HEK293 (cell line): ENCODE measurements at regions not wholly inside any gene's neighbourhood (a gene's known extent, or its start where the extent isn't known, plus 50 kb on each side); places are given as distances from the start of the nearest gene placed in this dataset.
"Not testable (repeated sequence)": the region's sequence is repeated elsewhere in the genome, so short reads cannot be mapped to it uniquely, and the experiment has no call there.

Experiments used
- CTCF ChIA-PET: fragments of 350-600 bp; formaldehyde crosslinking; extraction: SDS; loops from one replicate; lab custom pipeline; 2021; ENCODE audit warnings: antibody characterized with exemption; lab: Yijun Ruan, JAX
- POLR2A ChIA-PET: fragments of 300-600 bp; formaldehyde crosslinking; extraction: SDS; loops from one replicate; lab custom pipeline; 2020; ENCODE audit warnings: antibody characterized with exemption, inconsistent platforms; lab: Yijun Ruan, JAX
- H3K27ac ChIP-seq: fragments of 200-500 bp; sonication (Bioruptor generic); 2 replicates; pipeline ENCODE4 v1.5.1; 2014; ENCODE audit warnings: low read depth, low read length, control low read depth, inconsistent platforms; ENCODE audit errors: extremely low read depth
- H3K36me3 ChIP-seq, 2 experiments: fragments of 200-500 bp in 1 of 2; sonication (Bioruptor generic) in 1 of 2; 1 replicate in 1 of 2; 2 replicates in 1 of 2; pipeline ENCODE4 v1.5.1; 2014 to 2017; ENCODE audit warnings: inconsistent platforms in 2 of 2, low read length in 2 of 2; ENCODE audit not compliant: control insufficient read depth in 2 of 2, insufficient read depth in 1 of 2
- H3K4me1 ChIP-seq: fragments of 200-500 bp; sonication (Bioruptor generic); 2 replicates; pipeline ENCODE4 v1.5.1; 2014; ENCODE audit warnings: mild to moderate bottlenecking, low read length, inconsistent platforms; ENCODE audit not compliant: control insufficient read depth, insufficient read depth
- H3K4me3 ChIP-seq: 2 replicates; pipeline ENCODE4 v1.5.1; 2011; ENCODE audit warnings: low read depth, mild to moderate bottlenecking, control low read depth, low read length, moderate library complexity
- H3K9me3 ChIP-seq: fragments of 200-500 bp; sonication (Bioruptor generic); 2 replicates; pipeline ENCODE4 v1.5.1; 2014; ENCODE audit warnings: low read depth, low read length, inconsistent platforms; ENCODE audit not compliant: control insufficient read depth, insufficient read depth
- IKZF3 ChIP-seq: fragments of 450-650 bp; IDR thresholded peaks from 2 replicates; pipeline ENCODE4 v1.5.0; 2018; ENCODE audit warnings: missing biosample characterization, mild to moderate bottlenecking, missing genetic modification characterization, moderate library complexity
- KLF9 ChIP-seq: fragments of 450-650 bp; formaldehyde crosslinking; IDR thresholded peaks from 2 replicates; pipeline ENCODE4 v1.5.1; 2016; ENCODE audit warnings: missing biosample characterization, missing genetic modification characterization, low read depth
- OSR2 ChIP-seq: fragments of 450-650 bp; formaldehyde crosslinking; IDR thresholded peaks from 2 replicates; pipeline ENCODE4 v1.5.1; 2016; ENCODE audit warnings: missing biosample characterization, missing genetic modification characterization
- SP2 ChIP-seq: fragments of 450-650 bp; formaldehyde crosslinking; IDR thresholded peaks from 2 replicates; pipeline ENCODE4 v1.5.1; 2016; ENCODE audit warnings: missing biosample characterization, missing genetic modification characterization
- ZBTB48 ChIP-seq: fragments of 450-650 bp; formaldehyde crosslinking; IDR thresholded peaks from 2 replicates; pipeline ENCODE4 v1.5.1; 2016; ENCODE audit warnings: missing biosample characterization, missing genetic modification characterization
- ZFHX2 ChIP-seq: fragments of 450-650 bp; formaldehyde crosslinking; conservative IDR thresholded peaks from 2 replicates; pipeline ENCODE4 v1.5.1; 2016; ENCODE audit warnings: missing biosample characterization, missing genetic modification characterization
- ZIC2 ChIP-seq: fragments of 450-650 bp; formaldehyde crosslinking; IDR thresholded peaks from 2 replicates; pipeline ENCODE4 v1.5.1; 2016; ENCODE audit warnings: missing biosample characterization, missing genetic modification characterization
- ZNF140 ChIP-seq: fragments of 450-650 bp; formaldehyde crosslinking; IDR thresholded peaks from 2 replicates; pipeline ENCODE4 v1.5.1; 2016; ENCODE audit warnings: missing biosample characterization, missing genetic modification characterization
- ZNF248 ChIP-seq: fragments of 450-650 bp; formaldehyde crosslinking; IDR thresholded peaks from 2 replicates; pipeline ENCODE4 v1.5.1; 2017; ENCODE audit warnings: missing biosample characterization, missing genetic modification characterization
- ZNF266 ChIP-seq: fragments of 450-650 bp; formaldehyde crosslinking; IDR thresholded peaks from 2 replicates; pipeline ENCODE4 v1.5.1; 2016; ENCODE audit warnings: missing biosample characterization, missing genetic modification characterization, low read depth
- ZNF423 ChIP-seq: fragments of 450-650 bp; formaldehyde crosslinking; IDR thresholded peaks from 2 replicates; pipeline ENCODE4 v1.5.1; 2016; ENCODE audit warnings: missing biosample characterization, missing genetic modification characterization
- ZNF449 ChIP-seq: fragments of 450-650 bp; formaldehyde crosslinking; IDR thresholded peaks from 2 replicates; pipeline ENCODE4 v1.5.1; 2017; ENCODE audit warnings: missing biosample characterization, mild to moderate bottlenecking, missing genetic modification characterization, moderate library complexity
- ZNF48 ChIP-seq: fragments of 450-650 bp; formaldehyde crosslinking; IDR thresholded peaks from 2 replicates; pipeline ENCODE4 v1.5.1; 2016; ENCODE audit warnings: missing biosample characterization, missing genetic modification characterization
- ZNF600 ChIP-seq: fragments of 450-650 bp; formaldehyde crosslinking; IDR thresholded peaks from 2 replicates; pipeline ENCODE4 v1.5.1; 2016; ENCODE audit warnings: missing biosample characterization, missing genetic modification characterization
- ZNF610 ChIP-seq: fragments of 450-650 bp; formaldehyde crosslinking; IDR thresholded peaks from 2 replicates; pipeline ENCODE4 v1.5.1; 2016; ENCODE audit warnings: missing biosample characterization, missing genetic modification characterization, borderline replicate concordance
- ZNF623 ChIP-seq: fragments of 450-650 bp; formaldehyde crosslinking; IDR thresholded peaks from 2 replicates; pipeline ENCODE4 v1.5.1; 2016; ENCODE audit warnings: missing biosample characterization, missing genetic modification characterization
- TF ChIP-seq, protein P1 (sequence below): IDR thresholded peaks from 2 replicates; pipeline ENCODE4 v1.6.1; 2011; ENCODE audit warnings: mild to moderate bottlenecking, low read depth, low read length, borderline replicate concordance
- TF ChIP-seq, protein P2 (sequence below): fragments of 450-650 bp; formaldehyde crosslinking; IDR thresholded peaks from 2 replicates; pipeline ENCODE4 v1.5.1; 2016; ENCODE audit warnings: missing biosample characterization, missing genetic modification characterization

DNA sequence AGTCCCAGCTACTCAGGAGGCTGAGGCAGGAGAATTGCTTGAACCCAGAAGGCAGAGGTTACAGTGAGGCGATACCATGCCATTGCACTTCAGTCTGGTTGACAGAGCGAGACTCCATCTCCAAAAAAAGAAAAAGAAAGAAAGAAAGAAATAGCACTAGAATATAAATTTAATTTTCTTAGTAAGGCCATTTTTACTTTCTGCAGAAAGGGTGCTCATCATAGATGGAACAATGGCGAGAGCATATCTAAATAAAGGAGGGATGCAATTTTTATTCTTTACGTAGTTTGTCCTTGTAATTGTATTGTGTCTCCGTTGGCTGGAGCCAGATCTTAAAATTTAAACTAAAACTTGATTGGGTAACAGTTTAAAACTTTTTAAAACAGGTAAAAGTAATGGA lies 85.6 kb upstream of the RPRML start (continued):
- TF ChIP-seq ZBTB48 (tag by site-specific recombination): no peak

DNA sequence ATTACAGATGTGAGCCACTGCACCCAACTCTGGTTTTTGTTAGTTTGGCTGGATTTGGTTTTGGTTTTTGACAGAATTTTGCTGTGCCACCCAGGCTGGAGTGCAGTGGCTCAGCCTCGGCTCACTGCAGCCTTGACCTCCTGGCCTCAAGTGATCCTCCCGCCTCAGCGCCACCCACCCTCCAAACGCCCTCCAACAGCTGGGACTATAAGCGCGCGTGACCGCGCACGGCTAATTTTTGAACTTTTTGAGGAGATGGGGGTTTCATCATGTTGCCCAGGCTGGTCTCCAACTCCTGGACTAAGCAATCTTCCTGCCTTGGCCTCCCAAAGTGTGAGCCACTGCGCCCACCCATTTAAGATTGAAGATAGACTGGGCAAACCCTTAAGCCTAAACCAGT lies 84.4 kb upstream of the RPRML start:
- CTCF ChIA-PET: no interaction called here
- H3K27ac ChIP-seq: no peak overlapping the region
- POLR2A ChIA-PET: no interaction called here
- no peaks in the 10 kb centered on the region for H3K4me1 ChIP-seq
- TF ChIP-seq, protein P1, sequence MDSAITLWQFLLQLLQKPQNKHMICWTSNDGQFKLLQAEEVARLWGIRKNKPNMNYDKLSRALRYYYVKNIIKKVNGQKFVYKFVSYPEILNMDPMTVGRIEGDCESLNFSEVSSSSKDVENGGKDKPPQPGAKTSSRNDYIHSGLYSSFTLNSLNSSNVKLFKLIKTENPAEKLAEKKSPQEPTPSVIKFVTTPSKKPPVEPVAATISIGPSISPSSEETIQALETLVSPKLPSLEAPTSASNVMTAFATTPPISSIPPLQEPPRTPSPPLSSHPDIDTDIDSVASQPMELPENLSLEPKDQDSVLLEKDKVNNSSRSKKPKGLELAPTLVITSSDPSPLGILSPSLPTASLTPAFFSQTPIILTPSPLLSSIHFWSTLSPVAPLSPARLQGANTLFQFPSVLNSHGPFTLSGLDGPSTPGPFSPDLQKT: no peak
- TF ChIP-seq ZNF140 (tag by site-specific recombination) (no peak), ZNF266 (tag by site-specific recombination) (no peak), ZNF623 (tag by site-specific recombination) (no peak), ZIC2 (tag by site-specific recombination) (no peak), ZNF48 (tag by site-specific recombination) (no peak), KLF9 (no peak), ZNF449 (tag by site-specific recombination) (no peak), ZNF248 (tag by site-specific recombination) (no peak)
- no peak overlapping the region for H3K4me3 ChIP-seq
- H3K36me3 ChIP-seq: peaks cover 0 to 15% of the 10 kb centered on the region in 2 experiments; a peak in 2 of 3 replicates
- H3K9me3 ChIP-seq: no peaks in the 10 kb centered on the region

DNA sequence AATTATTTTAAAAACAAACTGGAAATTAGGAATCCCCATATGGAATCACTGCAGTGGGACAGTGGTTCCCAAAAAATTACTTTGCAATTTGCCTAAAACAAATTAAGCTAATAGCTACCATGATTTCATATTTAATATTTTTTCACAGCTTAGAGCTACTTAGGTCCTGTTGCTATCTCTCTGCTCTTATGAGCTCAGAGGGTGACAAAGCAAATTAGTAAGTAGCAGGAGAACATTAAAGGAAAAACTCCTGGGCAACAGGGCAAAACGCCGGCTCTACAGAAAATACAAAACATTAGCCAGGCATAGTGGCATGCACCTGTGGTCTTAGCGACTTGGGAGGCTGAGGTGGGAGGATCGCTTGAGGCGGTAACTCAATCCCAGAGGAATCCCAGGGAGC lies 83.8 kb upstream of the RPRML start:
- CTCF ChIA-PET: interaction anchor here (0.6 kb wide), 1 partner anchor 15 kb away, joined by 4 read pairs; no protein-coding TSS in a partner anchor
- H3K4me3 ChIP-seq, POLR2A ChIA-PET, H3K9me3 ChIP-seq, H3K27ac ChIP-seq, H3K4me1 ChIP-seq: not testable (repeated sequence)
- peaks cover 0 to 15% of the 10 kb centered on the region in 2 experiments; a peak in 2 of 3 replicates for H3K36me3 ChIP-seq

DNA sequence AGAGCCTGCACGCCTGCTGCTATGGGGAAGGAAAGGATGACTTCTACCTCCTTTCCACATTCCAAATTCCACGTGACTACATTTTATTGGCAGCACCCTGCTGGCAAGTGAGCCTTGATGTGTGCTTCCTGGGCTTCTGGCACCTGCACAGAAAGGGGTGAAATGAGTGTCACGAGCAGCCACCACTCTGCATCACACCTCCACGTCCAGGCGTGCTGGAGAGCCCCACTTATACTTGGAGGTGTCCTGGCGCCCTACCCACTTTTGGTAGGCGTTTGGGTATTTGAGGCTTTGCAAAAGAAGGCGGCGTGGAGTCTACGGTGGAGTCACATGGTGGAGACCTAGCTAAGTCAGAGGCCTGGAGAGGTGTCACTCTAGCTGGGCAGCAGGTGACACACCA lies 81.0 kb upstream of the RPRML start:
- H3K4me3 ChIP-seq, H3K27ac ChIP-seq, POLR2A ChIA-PET, H3K4me1 ChIP-seq, H3K9me3 ChIP-seq: not testable (repeated sequence)
- CTCF ChIA-PET: interaction anchor here (0.7 to 1.5 kb wide), 2 partner anchors 117 to 218 kb away, joined by 3 to 4 read pairs; no protein-coding TSS in a partner anchor
- TF ChIP-seq OSR2 (tag by site-specific recombination) (peak; percentile 59), ZIC2 (tag by site-specific recombination) (peak; percentile 59), ZNF610 (tag by site-specific recombination) (0 out of 2 replicates have a peak, but pooled peaks have one; percentile 29), ZNF600 (0 out of 2 replicates have a peak, but pooled peaks have one; percentile 43), ZNF423 (tag by site-specific recombination) (0 out of 2 replicates have a peak, but pooled peaks have one; percentile 21), ZFHX2 (0 out of 2 replicates have a peak, but pooled peaks have one; percentile 22), IKZF3 (0 out of 2 replicates have a peak, but pooled peaks have one; percentile 5), SP2 (0 out of 2 replicates have a peak, but pooled peaks have one; percentile 6)
- TF ChIP-seq, protein P2, sequence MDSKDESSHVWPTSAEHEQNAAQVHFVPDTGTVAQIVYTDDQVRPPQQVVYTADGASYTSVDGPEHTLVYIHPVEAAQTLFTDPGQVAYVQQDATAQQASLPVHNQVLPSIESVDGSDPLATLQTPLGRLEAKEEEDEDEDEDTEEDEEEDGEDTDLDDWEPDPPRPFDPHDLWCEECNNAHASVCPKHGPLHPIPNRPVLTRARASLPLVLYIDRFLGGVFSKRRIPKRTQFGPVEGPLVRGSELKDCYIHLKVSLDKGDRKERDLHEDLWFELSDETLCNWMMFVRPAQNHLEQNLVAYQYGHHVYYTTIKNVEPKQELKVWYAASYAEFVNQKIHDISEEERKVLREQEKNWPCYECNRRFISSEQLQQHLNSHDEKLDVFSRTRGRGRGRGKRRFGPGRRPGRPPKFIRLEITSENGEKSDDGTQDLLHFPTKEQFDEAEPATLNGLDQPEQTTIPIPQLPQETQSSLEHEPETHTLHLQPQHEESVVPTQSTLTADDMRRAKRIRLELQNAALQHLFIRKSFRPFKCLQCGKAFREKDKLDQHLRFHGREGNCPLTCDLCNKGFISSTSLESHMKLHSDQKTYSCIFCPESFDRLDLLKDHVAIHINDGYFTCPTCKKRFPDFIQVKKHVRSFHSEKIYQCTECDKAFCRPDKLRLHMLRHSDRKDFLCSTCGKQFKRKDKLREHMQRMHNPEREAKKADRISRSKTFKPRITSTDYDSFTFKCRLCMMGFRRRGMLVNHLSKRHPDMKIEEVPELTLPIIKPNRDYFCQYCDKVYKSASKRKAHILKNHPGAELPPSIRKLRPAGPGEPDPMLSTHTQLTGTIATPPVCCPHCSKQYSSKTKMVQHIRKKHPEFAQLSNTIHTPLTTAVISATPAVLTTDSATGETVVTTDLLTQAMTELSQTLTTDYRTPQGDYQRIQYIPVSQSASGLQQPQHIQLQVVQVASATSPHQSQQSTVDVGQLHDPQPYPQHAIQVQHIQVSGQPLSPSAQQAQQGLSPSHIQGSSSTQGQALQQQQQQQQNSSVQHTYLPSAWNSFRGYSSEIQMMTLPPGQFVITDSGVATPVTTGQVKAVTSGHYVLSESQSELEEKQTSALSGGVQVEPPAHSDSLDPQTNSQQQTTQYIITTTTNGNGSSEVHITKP (tag by site-specific recombination): peak; percentile 55; the same call in 1 of the 2 replicates
- H3K36me3 ChIP-seq: peaks cover 4 to 31% of the 10 kb centered on the region in 2 experiments; a peak in 2 of 3 replicates
